Endothelial cell of umbilical vein (primary cell): ENCODE measurements at regions not wholly inside any gene's neighbourhood (a gene's known extent, or its start where the extent isn't known, plus 50 kb on each side); places are given as distances from the start of the nearest gene placed in this dataset.

Experiments used
- BruUV-seq: library from RNA; stranded (reverse); fragments of 400-500 nt; replicated peaks from 2 replicates; lab custom pipeline; 2021; lab: Mats Ljungman, UMichigan
- CTCF ChIA-PET: fragments of 300-600, 350-600 bp; sonication (Branson Sonifier 250); formaldehyde crosslinking; loops from one replicate; lab custom pipeline; 2021; ENCODE audit warnings: antibody characterized with exemption, inconsistent platforms; lab: Charles Lee
- POLR2A ChIA-PET: fragments of 300-600, 350-600 bp; sonication (Branson Sonifier 250); formaldehyde crosslinking; loops from one replicate; lab custom pipeline; 2021; ENCODE audit warnings: antibody characterized with exemption, inconsistent platforms; lab: Charles Lee
- DNase-seq: peaks from one replicate; pipeline ENCODE4 v3.0.0-alpha.2; 2011; ENCODE audit warnings: low read depth, low spot score
- FAIRE-seq: peaks from 2 replicates; lab custom pipeline; 2011; peaks lifted over from hg19 to GRCh38; lab: Jason Lieb, UNC
- H2AFZ ChIP-seq: 2 replicates; pipeline ENCODE4 v1.6.0; 2012; ENCODE audit warnings: low read depth, low read length, control low read depth, inconsistent platforms
- H3K27ac ChIP-seq: 2 replicates; pipeline ENCODE4 v1.5.1; 2011; ENCODE audit warnings: low read depth, mild to moderate bottlenecking, control low read depth, low read length, moderate library complexity; ENCODE audit not compliant: insufficient read depth
- H3K27me3 ChIP-seq, 2 experiments: 2 replicates each; pipeline versions ENCODE4 v1.6.0 to v1.6.1; 2011; ENCODE audit warnings: low read length in 2 of 2, mixed read lengths in 1 of 2; ENCODE audit not compliant: control insufficient read depth in 2 of 2, insufficient read depth in 2 of 2
- H3K36me3 ChIP-seq, 2 experiments: 2 replicates in 1 of 2; 3 replicates in 1 of 2; pipeline ENCODE4 v1.5.1; 2011; ENCODE audit warnings: low read length in 2 of 2, mild to moderate bottlenecking in 1 of 2, moderate library complexity in 1 of 2; ENCODE audit not compliant: control insufficient read depth in 2 of 2, insufficient read depth in 2 of 2; ENCODE audit errors: extremely low read depth in 1 of 2
- H3K4me1 ChIP-seq: 3 replicates; pipeline ENCODE4 v1.5.1; 2011; ENCODE audit warnings: mild to moderate bottlenecking, low read length; ENCODE audit not compliant: control insufficient read depth, insufficient read depth; ENCODE audit errors: extremely low read depth
- H3K4me2 ChIP-seq: 2 replicates; pipeline ENCODE4 v1.6.1; 2011; ENCODE audit warnings: low read length, control low read depth, mixed read lengths; ENCODE audit not compliant: insufficient read depth
- H3K4me3 ChIP-seq, 3 experiments: fragments of 200-600 bp in 1 of 3; sonication (generic), shearing (Covaris generic) in 1 of 3; replicated peaks in 1 of 3; 2 replicates each; pipeline ENCODE4 v1.5.1; 2011 to 2016; ENCODE audit warnings: control low read depth in 3 of 3, low read length in 3 of 3, mild to moderate bottlenecking in 2 of 3, inconsistent platforms in 1 of 3, low read depth in 1 of 3, moderate library complexity in 1 of 3; ENCODE audit not compliant: insufficient read depth in 1 of 3
- H3K79me2 ChIP-seq: 2 replicates; pipeline ENCODE4 v1.6.0; 2012; ENCODE audit warnings: low read length, inconsistent platforms; ENCODE audit not compliant: control insufficient read depth, insufficient read depth
- H3K9ac ChIP-seq: replicated peaks from 2 replicates; pipeline ENCODE3; 2011; ENCODE audit warnings: low read length, control low read depth; ENCODE audit not compliant: insufficient read depth; ENCODE audit errors: extremely low read depth
- H3K9me1 ChIP-seq: replicated peaks from 3 replicates; pipeline ENCODE4 v1.6.0; 2011; ENCODE audit warnings: mild to moderate bottlenecking, low read length; ENCODE audit not compliant: control insufficient read depth, insufficient read depth; ENCODE audit errors: extremely low read depth
- H3K9me3 ChIP-seq: replicated peaks from 2 replicates; pipeline ENCODE4 v1.5.1; 2012; ENCODE audit warnings: low read length, inconsistent platforms; ENCODE audit not compliant: control insufficient read depth, insufficient read depth
- H4K20me1 ChIP-seq: replicated peaks from 2 replicates; pipeline ENCODE3; 2011; ENCODE audit warnings: mild to moderate bottlenecking, low read length; ENCODE audit not compliant: control insufficient read depth, insufficient read depth; ENCODE audit errors: extremely low read depth
- EZH2 ChIP-seq: IDR thresholded peaks from 2 replicates; pipeline ENCODE4 v1.6.1; 2012; ENCODE audit warnings: borderline replicate concordance, low read depth, mild to moderate bottlenecking, moderate library complexity, low read length, inconsistent platforms; ENCODE audit not compliant: severe bottlenecking
- FOS ChIP-seq: IDR thresholded peaks from 2 replicates; pipeline ENCODE4 v1.6.1; 2011; ENCODE audit warnings: mild to moderate bottlenecking, low read length, moderate library complexity, borderline replicate concordance; ENCODE audit not compliant: insufficient read depth
- GATA2 ChIP-seq: IDR thresholded peaks from 2 replicates; pipeline ENCODE4 v1.7.0; 2011; ENCODE audit warnings: low read depth, mild to moderate bottlenecking, moderate library complexity, mixed read lengths, low read length; ENCODE audit not compliant: insufficient read length, insufficient read depth
- JUN ChIP-seq: IDR thresholded peaks from 2 replicates; pipeline ENCODE4 v1.6.1; 2011; ENCODE audit warnings: borderline replicate concordance, low read depth; ENCODE audit not compliant: insufficient read length, insufficient read depth
- MYC ChIP-seq: IDR thresholded peaks from one replicate; pipeline ENCODE4 v1.6.1; 2011; ENCODE audit warnings: mild to moderate bottlenecking, low read depth, low read length
- POLR2A ChIP-seq: IDR thresholded peaks from 2 replicates; pipeline ENCODE4 v1.6.1; 2012; ENCODE audit warnings: low read depth, mild to moderate bottlenecking, control low read depth, low read length
- POLR2AphosphoS5 ChIP-seq: IDR thresholded peaks from 2 replicates; pipeline ENCODE4 v1.6.1; 2012; ENCODE audit warnings: low read depth, mild to moderate bottlenecking, control low read depth, low read length, moderate library complexity; ENCODE audit not compliant: insufficient read depth
- dilution Hi-C: fragments of 300-500 bp; cut with MboI; formaldehyde crosslinking; loops from one replicate; pipeline ENCODE4 v1.15.0; 2019; ENCODE audit warnings: low sequenced_read_pairs; ENCODE audit not compliant: extremely low pct_ligation_motif_present
- intact Hi-C: fragments of 100-400 bp; cut with micrococcal nuclease; formaldehyde crosslinking; loops from one replicate; pipeline ENCODE4 v1.10.0; 2022
- TF ChIP-seq, protein P1 (sequence below): IDR thresholded peaks from 2 replicates; pipeline ENCODE4 v1.6.1; 2011; ENCODE audit not compliant: insufficient read depth, insufficient read length
- TF ChIP-seq, protein P2 (sequence below), 2 donors: IDR thresholded peaks; 1 replicate in 1 of 2; 2 replicates in 1 of 2; pipeline ENCODE4 v1.5.1; 2011; ENCODE audit warnings: low read length in 2 of 2, mild to moderate bottlenecking in 2 of 2, moderate library complexity in 2 of 2, control low read depth in 1 of 2, inconsistent platforms in 1 of 2, low read depth in 1 of 2; ENCODE audit not compliant: insufficient read depth in 1 of 2; ENCODE audit errors: extremely low read depth in 1 of 2

DNA sequence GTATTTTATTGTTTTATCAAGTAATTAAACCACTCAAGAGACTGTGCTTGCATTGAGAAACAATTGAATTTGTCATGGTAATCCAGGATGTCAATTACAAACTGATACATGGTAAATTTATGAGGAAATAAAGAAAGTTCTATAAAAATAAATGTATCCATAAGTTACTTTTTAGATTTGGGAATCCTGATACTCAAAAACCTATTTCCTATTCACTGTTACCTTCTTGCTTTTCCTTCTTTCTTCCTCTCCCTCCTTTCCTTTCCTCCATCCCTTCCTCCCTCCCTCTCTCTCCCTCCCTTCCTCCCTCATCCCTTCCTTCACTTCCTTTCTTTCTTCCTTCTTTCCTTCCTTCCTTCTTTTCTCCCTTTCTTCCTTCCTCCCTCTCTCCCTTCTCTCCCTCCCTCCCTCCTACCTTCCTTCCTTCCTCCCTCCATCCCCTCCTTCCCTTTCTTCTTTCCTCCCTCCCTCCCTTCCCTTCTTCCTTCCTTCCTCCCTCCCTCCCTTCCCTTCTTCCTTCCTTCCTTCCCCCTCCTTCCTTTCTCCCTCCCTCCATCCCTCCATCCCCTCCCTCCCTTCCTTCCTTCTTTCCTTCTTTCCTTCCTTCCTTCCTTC lies 1299.1 kb upstream of the ZEB2 start:
- no peak for FAIRE-seq
- DNase-seq: no peak
- BruUV-seq: no TSS peak
- TF ChIP-seq GATA2: no peak
- TF ChIP-seq, protein P1, sequence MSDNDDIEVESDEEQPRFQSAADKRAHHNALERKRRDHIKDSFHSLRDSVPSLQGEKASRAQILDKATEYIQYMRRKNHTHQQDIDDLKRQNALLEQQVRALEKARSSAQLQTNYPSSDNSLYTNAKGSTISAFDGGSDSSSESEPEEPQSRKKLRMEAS: no peak
- no peak for TF ChIP-seq JUN
- no peak for TF ChIP-seq POLR2A
- TF ChIP-seq POLR2AphosphoS5: no peak
- TF ChIP-seq, protein P2, sequence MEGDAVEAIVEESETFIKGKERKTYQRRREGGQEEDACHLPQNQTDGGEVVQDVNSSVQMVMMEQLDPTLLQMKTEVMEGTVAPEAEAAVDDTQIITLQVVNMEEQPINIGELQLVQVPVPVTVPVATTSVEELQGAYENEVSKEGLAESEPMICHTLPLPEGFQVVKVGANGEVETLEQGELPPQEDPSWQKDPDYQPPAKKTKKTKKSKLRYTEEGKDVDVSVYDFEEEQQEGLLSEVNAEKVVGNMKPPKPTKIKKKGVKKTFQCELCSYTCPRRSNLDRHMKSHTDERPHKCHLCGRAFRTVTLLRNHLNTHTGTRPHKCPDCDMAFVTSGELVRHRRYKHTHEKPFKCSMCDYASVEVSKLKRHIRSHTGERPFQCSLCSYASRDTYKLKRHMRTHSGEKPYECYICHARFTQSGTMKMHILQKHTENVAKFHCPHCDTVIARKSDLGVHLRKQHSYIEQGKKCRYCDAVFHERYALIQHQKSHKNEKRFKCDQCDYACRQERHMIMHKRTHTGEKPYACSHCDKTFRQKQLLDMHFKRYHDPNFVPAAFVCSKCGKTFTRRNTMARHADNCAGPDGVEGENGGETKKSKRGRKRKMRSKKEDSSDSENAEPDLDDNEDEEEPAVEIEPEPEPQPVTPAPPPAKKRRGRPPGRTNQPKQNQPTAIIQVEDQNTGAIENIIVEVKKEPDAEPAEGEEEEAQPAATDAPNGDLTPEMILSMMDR (IDR thresholded peaks at IDR 0.05; ENCODE audit: extremely low read depth in 1 of 2, insufficient read depth in 1 of 2, low read depth in 1 of 2, low read length in 2 of 2): no peak
- no peak for TF ChIP-seq EZH2
- TF ChIP-seq FOS: no peak
- no peak for TF ChIP-seq MYC
- dilution Hi-C loops (no loop called here), intact Hi-C loops (no loop called here)
- CTCF ChIA-PET: no interaction called here
- Histone ChIP-seq H3K36me3 (no peaks in the 10 kb centered on the region), H3K4me3 (no peak overlapping the region), H3K4me2 (no peak overlapping the region), H2AFZ (no peak overlapping the region), H3K27me3 (no peaks in the 10 kb centered on the region), H3K9me3 (no peaks in the 10 kb centered on the region), H3K4me1 (no peaks in the 10 kb centered on the region), H3K79me2 (no peaks in the 10 kb centered on the region), H3K27ac (no peak overlapping the region), H3K9ac (no peak overlapping the region), H4K20me1 (no peaks in the 10 kb centered on the region), H3K9me1 (no peaks in the 10 kb centered on the region)
- POLR2A ChIA-PET: no interaction called here
